COLO668 (cell line): ENCODE measurements at regions not wholly inside any gene's neighbourhood (a gene's known extent, or its start where the extent isn't known, plus 50 kb on each side); places are given as distances from the start of the nearest gene placed in this dataset.

Experiments used
- DNase-seq: peaks from one replicate; lab custom pipeline; 2025; ENCODE audit not compliant: unreplicated experiment; lab: John Stamatoyannopoulos, UW

DNA sequence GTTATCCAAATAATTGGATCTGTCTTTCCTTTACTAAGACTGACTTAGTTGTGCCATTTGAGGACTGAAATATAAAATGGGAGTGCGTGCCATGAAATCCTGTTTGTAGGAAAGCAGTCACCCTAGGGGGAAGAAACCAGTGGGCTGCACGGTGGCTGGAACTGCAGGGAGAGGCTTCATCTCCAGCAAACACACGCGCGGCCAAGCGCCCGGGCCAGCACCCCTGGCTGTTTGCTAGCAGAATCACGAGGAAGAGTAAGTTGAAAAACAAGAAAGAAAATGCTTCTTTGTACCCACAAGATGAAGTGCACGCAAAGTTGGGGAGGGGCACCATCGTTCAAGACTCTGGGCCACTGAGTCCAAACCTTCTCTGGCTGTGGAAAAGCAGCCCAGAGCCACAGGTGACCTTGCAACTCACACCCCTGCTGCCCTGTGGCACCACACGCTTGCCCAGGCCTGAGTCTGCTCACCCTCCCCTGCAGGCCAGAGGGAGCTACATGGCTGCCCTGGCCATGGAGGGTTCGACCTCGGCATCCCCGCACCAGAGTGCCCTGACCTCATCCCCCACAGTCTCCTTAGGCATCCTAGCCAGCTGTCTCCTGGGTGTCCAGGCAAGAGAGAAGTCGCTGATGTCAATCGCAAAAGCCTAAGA, 55.2 kb downstream of the IRX2 start:
- no peak for DNase-seq

DNA sequence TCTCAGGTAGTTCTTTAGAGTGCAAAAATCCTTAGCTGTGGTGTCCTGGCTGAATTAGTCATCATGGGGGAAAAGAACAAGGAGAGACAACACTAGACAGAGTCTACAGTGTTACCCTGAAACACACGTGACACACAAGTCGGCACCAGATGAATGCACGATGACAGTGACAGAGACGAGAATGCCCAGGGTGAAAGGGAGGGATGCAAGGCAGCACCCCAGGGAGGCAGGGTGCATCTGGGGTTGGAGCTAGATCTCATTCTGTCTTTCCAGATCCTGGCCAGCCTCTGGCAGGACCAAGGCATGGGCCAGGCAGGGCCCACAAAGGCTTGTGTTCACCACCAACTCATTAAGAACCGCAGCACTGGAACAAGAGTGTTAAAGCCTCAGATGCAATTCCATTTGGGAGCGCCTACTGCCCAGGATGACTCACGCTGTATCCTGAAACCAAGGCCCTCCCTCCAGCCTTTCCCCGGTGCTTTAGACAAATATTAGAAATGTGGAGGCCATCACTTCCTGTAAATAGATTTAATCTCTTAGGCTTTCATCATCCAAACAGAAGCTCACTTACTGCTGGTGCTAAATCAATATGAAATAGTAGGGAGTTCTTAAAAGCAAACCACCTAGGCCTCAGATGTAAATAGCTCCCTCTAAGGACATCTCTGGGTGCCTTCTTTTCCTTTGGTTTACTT, 56.1 kb downstream of the IRX2 start:
- no peak for DNase-seq

DNA sequence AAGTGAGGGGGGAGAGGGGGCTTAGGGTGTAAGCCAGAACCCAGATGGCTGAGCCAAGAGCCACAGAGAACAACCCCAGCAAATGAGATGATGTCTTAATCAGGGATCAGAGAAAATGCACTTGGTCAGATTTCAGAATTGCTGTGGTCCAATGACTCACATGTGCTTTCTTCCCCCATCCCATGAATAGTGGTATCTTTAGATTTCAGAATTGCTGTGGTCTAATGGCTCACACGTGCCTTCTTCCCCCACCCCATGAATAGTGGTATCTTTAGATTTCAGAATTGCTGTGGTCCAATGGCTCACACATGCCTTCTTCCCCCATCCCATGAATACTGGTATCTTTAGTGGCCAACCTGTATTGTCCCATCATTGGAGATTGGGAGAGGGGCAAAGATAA, 59.9 kb downstream of the IRX2 start:
- DNase-seq = no peak

GRCh38 chr5:2690293-2690692, 61.2 kb downstream of the IRX2 start:
- no peak for DNase-seq

GRCh38 chr5:2688586-2688985, 62.9 kb downstream of the IRX2 start:
- DNase-seq = no peak

DNA sequence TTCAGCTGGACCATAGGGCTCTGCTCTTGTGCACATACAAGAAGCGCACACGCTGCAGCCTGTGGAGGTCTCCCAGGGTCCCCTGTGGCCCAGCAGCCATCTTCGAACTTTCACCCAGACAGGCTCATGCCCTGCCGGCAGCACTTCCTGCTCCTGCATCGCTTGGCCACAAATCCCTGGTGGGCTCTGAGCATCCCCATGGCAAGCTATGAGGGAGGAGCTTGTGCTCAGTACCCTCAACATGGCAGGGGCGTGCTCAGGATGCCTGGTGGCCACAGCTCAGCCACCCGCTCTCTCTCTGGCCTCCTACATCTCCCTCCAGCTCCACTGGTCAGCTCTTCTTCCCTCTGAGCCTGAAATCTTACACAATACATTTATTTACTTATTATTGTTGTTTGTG, 63.7 kb downstream of the IRX2 start:
- DNase-seq = no peak

DNA sequence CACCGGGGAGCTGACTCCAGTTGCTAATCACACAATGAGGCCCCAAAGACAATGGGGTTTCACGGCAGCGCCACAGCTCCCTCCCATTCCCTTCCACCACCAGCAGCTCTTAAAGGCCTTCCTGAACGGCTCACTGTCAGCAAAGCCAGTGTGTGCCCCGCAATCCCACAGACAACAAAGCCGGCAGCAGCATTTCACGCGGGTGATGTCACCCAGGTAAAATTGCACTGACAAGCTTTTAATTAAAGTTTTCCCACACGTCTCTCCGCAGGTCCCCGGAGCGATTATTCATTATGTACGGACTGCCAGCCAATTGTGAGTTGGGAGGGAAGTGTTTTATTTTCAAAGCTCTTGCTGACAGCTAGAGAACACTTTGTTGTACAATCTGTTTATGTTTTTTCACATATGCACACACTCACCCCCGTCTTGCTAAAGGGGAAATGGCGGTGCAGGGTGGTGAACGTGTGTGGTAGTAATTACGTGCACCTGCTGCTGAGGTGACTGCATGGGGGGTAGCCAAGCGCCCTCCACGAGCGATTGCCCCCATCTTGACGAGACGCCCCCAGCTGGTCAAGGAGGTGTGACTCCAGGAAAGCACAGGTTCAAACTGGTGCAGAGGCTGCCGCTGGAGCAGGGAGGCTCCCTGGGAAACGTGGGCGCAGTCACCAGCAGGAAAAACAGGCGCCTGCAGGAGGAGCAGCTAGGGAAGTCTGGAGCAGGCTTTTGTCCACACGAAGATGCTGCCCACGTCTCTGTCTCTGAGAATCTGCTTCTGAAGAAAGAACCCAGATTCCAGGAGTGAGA, 65.0 kb downstream of the IRX2 start:
- no peak for DNase-seq

DNA sequence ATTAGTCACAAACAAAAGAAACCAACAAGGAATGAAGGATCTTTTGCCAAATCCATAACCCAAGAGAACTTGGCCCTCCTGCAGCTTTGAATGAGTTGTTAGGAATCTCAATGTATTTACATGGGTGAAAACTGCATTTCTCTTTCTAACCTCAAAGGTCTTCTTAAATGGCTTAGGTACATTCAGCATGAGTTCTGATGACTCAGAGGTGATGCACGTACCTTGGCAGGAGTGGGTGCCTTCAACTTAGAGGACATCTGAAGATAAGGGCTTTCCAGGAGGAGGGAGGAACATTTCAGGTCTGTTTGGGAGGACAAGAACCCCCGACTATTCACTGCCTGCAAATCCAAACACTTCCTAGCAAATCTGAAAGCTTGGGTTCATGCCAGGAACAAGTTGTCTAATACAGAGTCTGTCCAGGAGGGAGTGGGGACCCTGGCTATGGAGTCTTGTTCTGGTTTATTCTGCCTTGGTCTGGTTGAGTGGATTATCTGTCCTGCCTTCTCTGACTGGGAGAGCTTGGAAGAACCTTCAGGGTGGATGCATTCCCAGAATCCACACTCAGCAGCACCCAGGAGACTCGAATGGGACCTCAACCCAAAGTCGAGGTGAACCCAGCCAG, 65.7 kb downstream of the IRX2 start:
- DNase-seq = no peak

DNA sequence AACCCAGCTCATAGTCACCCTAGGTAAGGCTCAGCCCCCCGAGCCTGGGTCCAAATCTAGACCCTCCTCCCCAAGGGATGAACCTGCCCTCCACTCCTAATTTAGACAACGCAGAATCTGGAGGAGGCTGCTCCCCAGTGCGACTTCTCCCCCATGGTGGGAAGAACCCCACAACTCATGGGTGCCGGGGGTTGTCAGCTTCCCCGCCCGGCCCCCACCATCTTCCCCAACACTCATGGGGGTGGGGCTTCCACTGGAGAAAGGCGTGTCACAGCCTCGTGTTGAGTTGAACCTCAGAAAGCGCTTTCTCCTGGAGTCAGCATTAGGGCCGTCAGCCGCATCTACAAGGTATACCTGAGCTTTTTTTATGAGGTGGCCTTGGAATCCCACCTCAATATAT, 66.9 kb downstream of the IRX2 start:
- no peak for DNase-seq

DNA sequence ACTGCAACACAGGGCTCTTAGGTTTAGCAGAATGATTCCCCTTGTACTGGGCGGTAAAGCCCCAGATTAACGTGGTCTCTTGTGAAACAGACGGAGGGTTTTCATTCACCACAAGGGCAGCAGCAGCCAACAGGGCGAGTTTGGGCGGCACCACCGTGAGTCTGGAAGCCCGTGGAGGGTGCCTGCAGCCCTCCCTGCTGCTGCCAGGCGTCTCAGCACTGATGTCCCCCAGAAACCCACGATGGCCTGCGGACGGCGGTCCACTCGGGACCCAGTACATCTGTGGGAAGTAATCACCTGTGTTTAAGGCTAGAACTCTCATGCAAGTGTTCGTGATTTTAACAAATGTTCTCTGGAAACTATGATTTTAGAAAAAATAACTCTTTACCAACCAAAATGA, 67.8 kb downstream of the IRX2 start:
- no peak for DNase-seq

DNA sequence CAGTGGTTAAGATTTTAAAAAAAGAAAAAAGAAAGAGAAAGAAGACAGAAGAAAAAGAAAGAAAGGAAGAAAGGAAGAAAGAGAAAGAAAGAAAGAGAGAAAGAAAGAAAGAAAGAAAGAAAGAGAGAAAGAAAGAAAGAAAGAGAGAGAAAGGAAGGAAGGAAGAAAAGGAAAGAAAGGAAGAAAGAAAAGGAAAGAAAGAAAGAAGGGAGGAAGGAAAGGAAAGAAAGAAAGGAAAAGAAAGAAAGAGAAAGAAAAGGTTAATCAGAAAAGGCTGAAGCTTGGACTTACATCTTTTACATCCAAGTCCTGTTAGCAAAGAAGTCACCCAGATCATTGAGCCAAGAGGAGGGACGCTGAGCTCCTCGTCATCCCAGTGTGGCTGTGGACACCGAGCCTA, 70.0 kb downstream of the IRX2 start:
- no peak for DNase-seq

- no peak for DNase-seq
These were observed 70.5 kb downstream of the IRX2 start for GRCh38 chr5:2680979-2681378.

DNA sequence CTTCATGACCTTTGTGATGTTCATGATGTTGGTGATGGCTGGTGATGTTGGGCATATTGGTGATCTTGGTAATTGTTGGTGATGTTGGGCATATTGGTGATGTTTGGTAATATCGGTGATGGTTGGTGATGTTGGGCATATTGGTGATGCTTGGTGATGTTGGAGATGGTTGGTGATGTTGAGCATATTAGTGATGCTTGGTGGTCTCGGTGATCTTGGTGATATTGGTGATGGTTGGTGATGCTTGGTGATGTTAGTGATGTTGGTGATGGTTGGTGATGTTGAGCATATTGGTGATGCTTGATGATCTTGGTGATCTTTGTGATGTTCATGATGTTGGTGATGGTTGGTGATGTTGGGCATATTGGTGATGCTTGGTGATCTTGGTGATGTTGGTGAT, 73.8 kb downstream of the IRX2 start:
- DNase-seq = no peak

- no peak for DNase-seq
These were observed 75.9 kb downstream of the IRX2 start for GRCh38 chr5:2675548-2675947.

DNA sequence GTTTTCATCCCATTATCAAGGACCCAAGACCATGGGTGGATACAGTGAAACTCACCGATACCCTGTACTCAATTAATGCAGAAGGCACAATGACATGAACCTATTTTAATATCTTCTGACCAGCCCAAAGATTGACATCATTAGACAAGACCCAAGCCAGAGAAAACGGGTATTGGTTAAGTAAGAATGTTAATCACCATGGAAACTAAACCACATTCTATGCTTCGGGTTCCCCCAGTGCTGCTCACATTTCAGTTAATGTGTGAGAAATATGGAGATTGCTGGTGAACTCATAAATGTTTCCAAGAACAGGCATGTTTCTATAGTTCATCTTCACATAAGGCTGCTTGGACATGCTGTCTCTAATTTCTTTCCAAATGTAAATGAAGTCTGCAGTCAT, 77.0 kb downstream of the IRX2 start:
- no peak for DNase-seq

DNA sequence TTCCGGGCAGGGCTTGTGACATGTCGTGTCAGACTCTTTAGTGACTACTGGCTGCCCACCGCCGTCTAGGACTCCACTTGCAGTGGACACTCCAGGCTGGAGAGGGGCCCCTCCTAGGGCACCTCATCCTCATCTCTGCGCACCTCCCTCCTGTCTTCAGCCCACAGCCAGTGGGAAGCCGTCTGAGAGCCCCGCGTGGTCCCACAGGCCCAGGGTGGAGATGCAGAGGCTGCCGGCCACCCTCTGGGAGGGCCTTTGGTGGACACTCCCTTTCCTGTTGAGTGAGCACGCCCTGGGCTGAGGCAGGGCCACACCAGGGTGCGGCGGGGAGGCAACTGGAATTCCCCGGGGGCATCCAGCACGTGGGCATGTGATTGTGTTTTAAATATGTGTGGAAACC, 80.5 kb downstream of the IRX2 start:
- DNase-seq = no peak

GRCh38 chr5:2669913-2670312, 81.6 kb downstream of the IRX2 start:
- no peak for DNase-seq

DNA sequence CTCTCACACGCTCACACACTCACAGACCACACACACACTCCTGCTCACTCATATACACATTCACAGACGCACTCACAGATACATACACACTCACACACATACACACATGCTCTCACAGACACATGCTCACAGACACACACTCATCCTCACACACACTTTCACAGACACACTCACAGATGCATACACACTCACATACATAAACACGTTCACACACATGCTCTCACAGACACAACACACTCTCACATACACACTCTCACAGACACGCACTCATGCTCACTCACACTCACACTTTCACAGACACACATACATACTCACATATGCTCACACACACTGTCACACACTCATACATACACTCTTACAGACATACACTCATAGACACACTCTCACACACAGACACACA, 82.2 kb downstream of the IRX2 start:
- no peak for DNase-seq

GRCh38 chr5:2666081-2666480, 85.4 kb downstream of the IRX2 start:
- no peak for DNase-seq

- DNase-seq = no peak
These were observed 88.0 kb downstream of the IRX2 start for GRCh38 chr5:2663489-2663888.

DNA sequence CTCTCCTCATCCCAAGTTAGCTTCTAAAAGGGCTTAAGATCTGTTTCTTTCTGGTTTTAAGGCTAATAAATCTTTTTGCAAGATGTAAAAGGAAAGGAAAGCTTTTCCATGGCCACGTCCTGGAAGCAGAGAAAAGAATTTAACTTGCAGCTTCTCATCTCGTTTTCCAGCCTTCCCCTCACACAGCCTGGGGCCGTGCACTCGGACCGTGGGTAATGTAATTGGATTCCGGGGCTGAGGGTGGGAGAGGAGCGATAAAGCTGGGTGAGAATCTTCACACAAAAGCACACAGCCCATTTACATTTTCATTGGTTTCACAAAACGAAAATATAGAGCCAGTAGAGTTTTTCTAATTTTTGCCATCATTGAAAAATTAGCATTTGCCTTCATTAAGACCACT, 91.2 kb downstream of the IRX2 start:
- DNase-seq = no peak
